Endothelial cell (in vitro differentiated cells): ENCODE measurements at regions not wholly inside any gene's neighbourhood (a gene's known extent, or its start where the extent isn't known, plus 50 kb on each side); places are given as distances from the start of the nearest gene placed in this dataset.

ENCODE experiments used
- DNase-seq: peaks from one replicate; pipeline ENCODE4 v3.0.0; 2021; ENCODE audit warnings: low spot score
- H3K27ac Mint-ChIP-seq: one replicate; pipeline ENCODE4 v1.8.0; 2021; ENCODE audit warnings: mixed read lengths, inconsistent platforms; ENCODE audit not compliant: unreplicated experiment
- H3K27me3 Mint-ChIP-seq: one replicate; pipeline ENCODE4 v1.8.0; 2021; ENCODE audit warnings: mild to moderate bottlenecking, moderate library complexity, mixed read lengths, inconsistent platforms; ENCODE audit not compliant: unreplicated experiment
- H3K36me3 Mint-ChIP-seq: one replicate; pipeline ENCODE4 v1.8.0; 2021; ENCODE audit warnings: mild to moderate bottlenecking, low read depth, mixed read lengths, inconsistent platforms; ENCODE audit not compliant: unreplicated experiment
- H3K4me1 Mint-ChIP-seq: one replicate; pipeline ENCODE4 v1.8.0; 2021; ENCODE audit warnings: mild to moderate bottlenecking, mixed read lengths, inconsistent platforms; ENCODE audit not compliant: unreplicated experiment
- H3K4me3 Mint-ChIP-seq: one replicate; pipeline ENCODE4 v1.8.0; 2021; ENCODE audit warnings: mild to moderate bottlenecking, mixed read lengths, inconsistent platforms; ENCODE audit not compliant: unreplicated experiment
- H3K9me3 Mint-ChIP-seq: one replicate; pipeline ENCODE4 v1.8.0; 2021; ENCODE audit warnings: mixed read lengths, inconsistent platforms; ENCODE audit not compliant: unreplicated experiment
- TF ChIP-seq, protein P1 (sequence below): fragments of 200-600 bp; sonication (generic); IDR thresholded peaks from one replicate; pipeline ENCODE4 v1.5.0; 2021; ENCODE audit warnings: antibody characterized with exemption; ENCODE audit not compliant: unreplicated experiment

DNA sequence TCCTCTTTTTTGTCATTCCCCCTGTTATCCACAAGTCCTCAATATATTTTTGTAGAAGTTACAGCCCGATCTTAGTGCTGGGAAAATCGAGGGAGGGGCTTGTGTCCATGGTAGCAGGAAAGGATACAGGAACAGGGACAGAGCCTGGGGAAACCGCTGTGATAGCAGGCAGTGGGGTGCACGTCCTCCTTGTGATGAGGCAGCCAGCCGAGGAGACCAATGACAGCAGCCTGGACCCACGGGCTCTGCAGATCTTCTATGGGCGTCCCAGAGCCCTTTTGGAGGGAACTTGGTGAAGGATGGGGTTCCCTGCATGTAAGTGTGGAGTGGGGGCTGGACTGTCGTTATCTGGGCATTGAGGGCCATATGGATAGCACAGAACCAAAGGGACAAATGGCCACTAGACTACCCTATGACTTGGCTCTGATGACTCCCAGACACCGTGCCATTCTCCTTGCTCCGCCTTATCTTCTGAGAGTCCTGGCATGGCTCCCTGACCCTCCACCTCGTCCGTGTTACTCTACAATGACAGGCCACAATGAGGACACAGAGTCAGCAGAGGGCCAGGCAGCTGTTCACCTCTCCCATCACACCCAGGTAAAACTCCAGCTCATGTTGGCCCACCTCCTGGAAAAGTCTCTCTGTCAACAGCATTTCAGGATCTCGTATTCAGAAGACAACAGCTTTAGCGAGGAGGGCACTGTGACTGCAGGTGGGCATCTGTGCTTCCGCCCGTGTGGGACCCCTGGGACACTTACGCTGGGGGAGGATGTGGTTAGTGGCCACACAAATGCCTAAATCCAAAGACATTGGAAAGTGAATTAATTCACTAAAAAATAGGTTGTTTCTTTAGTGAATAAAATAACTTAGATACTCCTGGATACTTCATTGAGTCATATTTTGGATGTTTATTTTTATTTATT lies 100.1 kb downstream of the VAPA start:
- no peak overlapping the region for H3K27ac Mint-ChIP-seq
- no peaks in the 10 kb centered on the region for H3K9me3 Mint-ChIP-seq
- H3K4me3 Mint-ChIP-seq: no peak overlapping the region
- H3K4me1 Mint-ChIP-seq: peaks cover 8% of the 10 kb centered on the region
- H3K27me3 Mint-ChIP-seq: peaks cover 9% of the 10 kb centered on the region
- DNase-seq: no peak
- TF ChIP-seq, protein P1, sequence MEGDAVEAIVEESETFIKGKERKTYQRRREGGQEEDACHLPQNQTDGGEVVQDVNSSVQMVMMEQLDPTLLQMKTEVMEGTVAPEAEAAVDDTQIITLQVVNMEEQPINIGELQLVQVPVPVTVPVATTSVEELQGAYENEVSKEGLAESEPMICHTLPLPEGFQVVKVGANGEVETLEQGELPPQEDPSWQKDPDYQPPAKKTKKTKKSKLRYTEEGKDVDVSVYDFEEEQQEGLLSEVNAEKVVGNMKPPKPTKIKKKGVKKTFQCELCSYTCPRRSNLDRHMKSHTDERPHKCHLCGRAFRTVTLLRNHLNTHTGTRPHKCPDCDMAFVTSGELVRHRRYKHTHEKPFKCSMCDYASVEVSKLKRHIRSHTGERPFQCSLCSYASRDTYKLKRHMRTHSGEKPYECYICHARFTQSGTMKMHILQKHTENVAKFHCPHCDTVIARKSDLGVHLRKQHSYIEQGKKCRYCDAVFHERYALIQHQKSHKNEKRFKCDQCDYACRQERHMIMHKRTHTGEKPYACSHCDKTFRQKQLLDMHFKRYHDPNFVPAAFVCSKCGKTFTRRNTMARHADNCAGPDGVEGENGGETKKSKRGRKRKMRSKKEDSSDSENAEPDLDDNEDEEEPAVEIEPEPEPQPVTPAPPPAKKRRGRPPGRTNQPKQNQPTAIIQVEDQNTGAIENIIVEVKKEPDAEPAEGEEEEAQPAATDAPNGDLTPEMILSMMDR: no peak
- no peaks in the 10 kb centered on the region for H3K36me3 Mint-ChIP-seq

DNA sequence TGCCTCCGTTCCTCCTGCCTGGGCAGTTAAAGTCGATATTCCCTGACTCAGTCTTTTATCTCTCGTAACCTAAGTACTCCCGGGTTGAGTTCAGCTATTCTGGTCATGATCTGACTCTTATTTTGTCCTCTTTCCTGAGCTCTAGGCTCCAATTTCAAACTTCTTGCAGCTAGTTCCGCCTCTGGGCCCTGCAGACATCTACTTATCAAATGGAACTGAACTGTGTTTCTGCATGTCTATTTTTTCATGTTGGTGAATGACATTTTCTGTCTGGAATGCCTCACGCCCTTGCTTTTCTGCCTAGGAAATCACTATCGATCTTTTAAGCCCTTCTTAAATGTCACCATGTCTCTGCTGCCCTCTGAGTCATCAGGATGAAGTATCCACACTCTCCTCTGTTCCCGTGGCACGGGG lies 101.5 kb downstream of the VAPA start:
- Mint-ChIP-seq H3K36me3 (no peaks in the 10 kb centered on the region), H3K9me3 (no peaks in the 10 kb centered on the region), H3K4me3 (no peak overlapping the region), H3K4me1 (peaks cover 8% of the 10 kb centered on the region), H3K27ac (no peak overlapping the region), H3K27me3 (peaks cover 9% of the 10 kb centered on the region)
- DNase-seq: no peak
- TF ChIP-seq, protein P1: no peak

DNA sequence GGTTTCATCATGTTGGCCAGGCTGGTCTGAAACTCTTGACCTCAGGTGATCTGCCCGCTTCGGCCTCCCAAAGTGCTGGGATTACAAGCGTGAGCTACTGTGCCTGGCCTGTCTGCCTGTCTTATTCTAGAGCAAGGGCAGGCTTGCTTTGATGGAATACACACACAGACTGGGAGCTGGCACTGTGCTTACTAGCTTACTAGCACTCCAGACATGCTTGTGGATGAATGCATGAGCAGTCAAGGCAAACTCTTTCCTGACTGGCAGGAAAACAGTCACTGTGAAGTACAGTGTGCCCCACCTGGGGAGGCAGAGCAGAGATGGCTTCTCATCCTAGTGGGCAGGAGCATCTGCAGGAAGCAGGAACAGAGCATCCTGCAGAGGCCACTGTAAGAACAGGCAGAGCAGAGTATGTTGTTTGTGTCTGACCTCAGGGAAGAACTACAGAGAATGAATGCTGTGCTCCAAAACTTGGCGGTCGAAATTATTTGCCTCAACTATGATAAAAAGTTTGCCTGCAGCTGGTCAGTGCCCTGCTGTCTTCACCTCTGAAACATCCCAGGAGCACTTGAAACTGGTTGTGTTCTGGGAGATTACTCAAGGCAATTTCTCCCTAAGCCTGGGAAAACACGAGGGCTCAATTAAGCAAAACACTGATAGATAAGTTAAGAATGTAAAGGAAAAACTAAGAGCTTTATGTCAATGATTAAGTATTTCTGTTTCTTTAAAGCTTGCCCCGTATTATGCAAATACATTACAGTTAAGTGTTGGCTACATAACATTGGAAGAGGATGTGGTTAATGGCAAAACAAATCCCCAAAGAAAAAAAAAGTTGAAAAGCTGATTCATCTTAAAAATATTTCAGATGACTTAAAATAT lies 102.4 kb downstream of the VAPA start:
- H3K36me3 Mint-ChIP-seq: no peaks in the 10 kb centered on the region
- H3K27ac Mint-ChIP-seq: no peak overlapping the region
- DNase-seq: no peak
- H3K4me1 Mint-ChIP-seq: peaks cover 8% of the 10 kb centered on the region
- H3K9me3 Mint-ChIP-seq: no peaks in the 10 kb centered on the region
- no peak overlapping the region for H3K4me3 Mint-ChIP-seq
- peaks cover 7% of the 10 kb centered on the region for H3K27me3 Mint-ChIP-seq
- TF ChIP-seq, protein P1: no peak

DNA sequence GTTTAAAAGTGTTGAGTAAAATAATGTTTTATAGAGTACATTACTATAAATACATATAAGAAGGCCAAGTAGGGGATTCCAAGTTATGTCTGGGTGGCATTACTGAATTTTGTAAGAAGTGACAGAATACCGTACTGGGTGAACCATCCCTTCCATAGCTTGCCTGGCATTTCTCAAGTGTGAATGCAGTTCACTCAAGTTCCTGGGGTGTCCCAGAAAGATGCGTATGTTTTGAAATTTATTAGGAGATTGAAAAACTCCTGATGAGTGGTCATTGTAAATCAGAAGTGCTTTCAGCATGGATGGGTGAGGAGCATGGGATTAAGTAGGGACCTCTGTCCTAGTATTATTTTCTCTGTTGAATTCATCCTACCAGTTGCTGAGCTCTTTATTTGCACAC lies 103.2 kb downstream of the VAPA start:
- Mint-ChIP-seq H3K36me3 (no peaks in the 10 kb centered on the region), H3K4me1 (peaks cover 8% of the 10 kb centered on the region), H3K27me3 (peaks cover 5% of the 10 kb centered on the region), H3K4me3 (no peak overlapping the region), H3K9me3 (no peaks in the 10 kb centered on the region), H3K27ac (no peak overlapping the region)
- DNase-seq: no peak
- TF ChIP-seq, protein P1: no peak
